HTERT RPE-1 (cell line): ENCODE measurements at regions not wholly inside any gene's neighbourhood (a gene's known extent, or its start where the extent isn't known, plus 50 kb on each side); places are given as distances from the start of the nearest gene placed in this dataset.

ENCODE experiments used
- in situ Hi-C: fragments of 300-500 bp; cut with MboI; formaldehyde crosslinking; loops from 4 replicates; pipeline ENCODE4 v1.14.3; 2020; ENCODE audit warnings: low sequenced_read_pairs

DNA sequence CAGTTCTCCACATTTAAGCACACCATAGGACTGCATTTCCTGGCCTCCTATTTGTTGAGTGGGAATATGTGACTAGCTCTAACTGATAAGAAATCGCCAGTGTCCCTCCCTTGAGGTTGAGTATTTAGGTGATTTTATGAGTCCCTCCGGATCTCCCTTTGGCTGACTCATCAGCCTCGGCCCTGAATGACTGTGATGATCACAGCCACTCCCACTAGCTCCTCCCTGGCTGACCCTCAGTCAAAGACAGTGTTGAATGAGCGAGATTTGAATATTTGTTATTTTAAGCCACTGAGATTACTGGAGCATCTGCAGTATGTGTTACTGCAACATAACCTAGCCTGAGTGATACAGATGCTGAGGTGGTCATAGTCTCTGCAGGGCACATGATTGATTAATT, 515.3 kb downstream of the EPHB1 start:
- in situ Hi-C loops: no loop called here

DNA sequence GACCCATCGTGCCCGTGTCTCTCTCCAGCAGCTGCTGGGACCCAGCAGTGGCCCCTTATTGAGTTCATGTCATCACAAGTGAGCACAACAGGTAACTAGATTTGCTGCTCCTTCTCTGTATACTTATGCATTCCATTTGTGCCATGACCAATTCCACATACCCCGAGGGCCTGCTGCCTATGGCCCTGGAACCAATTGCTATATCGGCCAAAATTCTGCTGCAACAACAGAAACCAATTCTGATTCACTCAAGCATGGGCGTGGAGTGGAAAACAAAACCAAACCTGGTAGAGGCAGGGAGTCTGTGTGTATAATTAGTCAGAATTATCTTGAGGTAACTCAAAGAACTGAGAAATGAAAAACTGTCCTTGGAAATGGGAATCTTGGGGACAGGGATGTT, 516.6 kb downstream of the EPHB1 start:
- in situ Hi-C loops: no loop called here

DNA sequence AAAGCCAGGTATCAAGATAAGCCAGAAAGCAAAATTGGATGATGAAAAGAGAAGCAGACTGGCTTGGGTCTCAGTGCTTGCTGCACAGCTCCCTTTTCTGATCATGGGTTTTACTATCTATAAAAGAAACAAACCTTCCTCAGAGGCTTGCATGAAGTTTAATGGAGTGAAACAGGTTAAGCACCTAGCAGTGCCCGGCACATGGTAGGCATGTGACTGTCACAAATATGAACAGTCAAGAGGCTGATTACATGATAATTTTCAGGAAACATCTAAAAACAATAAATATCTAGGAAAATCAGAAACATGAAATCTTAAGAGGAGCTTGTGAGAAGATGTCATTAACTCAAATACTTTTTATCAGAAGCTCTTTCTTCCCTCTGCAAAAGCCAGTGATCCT, 519.2 kb downstream of the EPHB1 start:
- in situ Hi-C loops: no loop called here

DNA sequence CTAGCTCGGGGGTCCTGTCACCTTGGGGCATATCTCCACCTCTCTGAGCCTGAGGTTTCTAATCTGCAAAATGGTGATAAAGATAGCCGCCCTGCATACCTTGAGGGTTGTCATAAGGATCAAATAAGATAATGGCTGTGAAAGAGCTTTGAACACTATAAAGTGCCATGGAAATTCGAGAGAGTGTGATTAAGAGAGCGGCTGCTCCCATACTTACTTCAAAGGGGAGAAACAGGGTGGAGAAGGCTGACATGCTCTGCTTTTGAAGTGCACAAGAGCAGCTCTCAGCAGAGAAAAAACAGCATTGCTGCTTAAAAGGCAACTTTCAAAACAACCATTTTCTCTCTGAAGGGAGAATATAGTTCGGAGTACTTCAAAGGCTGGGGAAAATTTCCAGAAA, 529.2 kb downstream of the EPHB1 start:
- in situ Hi-C loops: no loop called here

DNA sequence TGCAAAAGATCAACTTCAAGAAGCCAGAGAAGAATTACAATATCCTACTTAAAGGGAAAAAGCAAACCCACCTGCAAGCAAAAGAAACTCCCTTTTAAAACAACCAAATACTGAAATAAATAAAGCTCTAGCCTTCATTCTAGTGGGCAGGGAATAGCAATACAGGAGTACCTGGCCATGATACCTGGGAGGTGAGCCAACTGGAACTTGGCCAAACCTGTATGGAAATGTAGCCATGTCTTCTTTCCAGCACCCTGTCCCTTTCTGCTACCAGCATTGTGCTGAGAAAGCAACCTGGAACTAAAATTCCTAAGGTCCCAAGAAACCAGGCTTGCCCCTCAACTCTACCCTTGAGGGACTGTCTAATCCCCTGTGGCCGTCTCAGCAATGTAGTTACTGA, 530.0 kb downstream of the EPHB1 start:
- in situ Hi-C loops: no loop called here

DNA sequence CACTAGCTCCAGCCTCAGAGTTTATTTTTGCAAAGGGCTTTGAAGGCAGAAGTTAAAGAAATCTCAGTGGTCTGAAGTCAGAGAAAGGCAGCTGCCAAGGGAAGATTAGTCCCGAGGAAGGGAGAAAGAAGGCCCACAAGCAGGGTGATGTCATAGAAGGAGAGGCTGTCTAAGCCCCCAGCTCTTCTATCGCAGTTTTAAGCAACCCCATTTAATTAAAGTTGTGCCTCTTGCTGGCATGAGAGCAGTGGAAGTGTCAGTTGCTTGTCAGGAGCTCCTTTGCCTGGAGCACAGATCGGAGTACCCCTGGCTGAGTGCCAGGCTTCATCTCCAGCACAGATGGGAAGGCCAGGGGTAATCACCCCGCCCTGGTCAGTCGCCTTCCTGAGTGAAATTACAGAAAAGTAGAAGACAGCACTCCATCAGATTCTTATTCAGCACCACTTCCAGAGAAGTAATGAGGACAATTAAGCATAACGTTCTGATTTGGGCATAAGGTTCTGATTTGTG, 530.7 kb downstream of the EPHB1 start:
- in situ Hi-C loops: no loop called here

DNA sequence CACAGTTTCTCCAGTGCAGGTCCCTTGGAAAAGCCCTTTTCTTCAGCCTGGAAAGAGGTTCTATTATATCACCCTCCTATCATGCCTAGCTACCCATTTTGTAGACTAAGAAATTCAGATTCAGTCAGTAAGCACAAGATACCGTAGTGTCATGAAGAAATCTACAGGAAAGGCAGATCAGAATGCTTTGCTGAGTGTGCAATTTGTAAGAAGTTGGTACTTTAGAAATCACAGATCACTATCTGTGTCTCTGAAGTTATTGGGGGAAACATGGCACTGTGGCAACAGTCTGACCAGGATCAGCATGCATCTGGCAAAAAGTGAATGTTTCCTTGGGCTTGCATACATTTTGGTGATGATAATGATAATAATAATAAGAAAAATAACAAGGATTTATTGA, 531.8 kb downstream of the EPHB1 start:
- in situ Hi-C loops: no loop called here

DNA sequence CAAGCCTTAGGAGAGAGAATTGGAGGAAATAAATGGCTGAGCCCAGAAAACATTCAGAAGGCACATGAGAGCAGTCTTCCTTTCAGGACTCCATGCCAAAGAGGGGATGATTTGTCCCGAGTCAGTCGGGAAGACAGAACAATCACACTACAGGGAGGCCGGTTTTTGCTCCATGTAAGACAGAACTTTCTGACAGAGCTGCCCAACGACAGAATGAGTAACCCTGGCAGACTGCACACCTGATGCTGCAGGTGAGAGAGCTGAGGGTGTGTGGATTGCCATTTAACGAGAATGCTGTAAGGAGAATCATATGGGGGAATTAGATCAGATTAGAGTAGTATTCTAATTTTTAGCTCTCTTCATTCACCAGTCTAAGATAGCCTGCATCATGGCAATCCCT, 533.0 kb downstream of the EPHB1 start:
- in situ Hi-C loops: no loop called here

DNA sequence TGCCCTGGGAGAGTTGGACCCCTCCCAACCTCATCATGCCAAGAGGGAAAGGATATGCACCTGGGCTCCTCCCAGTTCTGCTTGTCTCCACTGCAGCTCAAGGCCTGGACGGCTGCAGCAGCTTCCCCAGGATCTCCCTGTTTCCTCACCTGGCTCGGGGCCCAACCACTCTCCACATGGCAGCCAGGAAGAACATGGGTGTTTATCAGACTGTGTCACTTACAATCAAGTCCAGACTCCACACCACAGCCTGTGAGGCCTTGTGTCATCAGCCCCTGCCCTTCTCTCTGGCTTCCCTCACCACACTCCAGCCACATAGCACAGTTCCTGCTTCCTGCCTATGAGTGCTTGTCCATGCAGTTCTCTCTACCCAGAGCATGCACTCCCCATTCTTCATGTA, 534.4 kb downstream of the EPHB1 start:
- in situ Hi-C loops: no loop called here

DNA sequence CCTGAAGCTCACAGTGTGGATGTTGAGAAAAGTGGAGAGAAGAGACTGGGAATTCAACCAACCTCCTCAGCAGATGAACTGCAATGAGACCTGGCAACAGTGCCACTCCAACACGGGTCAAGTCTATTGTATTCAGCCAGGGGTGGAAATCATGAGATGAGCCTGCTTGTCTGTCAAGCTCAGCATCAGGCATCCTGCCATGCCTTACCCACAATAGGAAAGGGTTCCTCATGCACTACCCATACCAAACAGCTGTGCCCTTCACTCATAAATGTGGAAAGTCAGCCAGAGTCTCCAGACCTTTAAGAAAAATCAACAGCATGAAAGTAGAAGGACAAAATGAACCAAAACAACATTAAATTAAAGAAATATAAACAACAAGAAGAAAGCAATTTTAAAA, 542.1 kb downstream of the EPHB1 start:
- in situ Hi-C loops: no loop called here

DNA sequence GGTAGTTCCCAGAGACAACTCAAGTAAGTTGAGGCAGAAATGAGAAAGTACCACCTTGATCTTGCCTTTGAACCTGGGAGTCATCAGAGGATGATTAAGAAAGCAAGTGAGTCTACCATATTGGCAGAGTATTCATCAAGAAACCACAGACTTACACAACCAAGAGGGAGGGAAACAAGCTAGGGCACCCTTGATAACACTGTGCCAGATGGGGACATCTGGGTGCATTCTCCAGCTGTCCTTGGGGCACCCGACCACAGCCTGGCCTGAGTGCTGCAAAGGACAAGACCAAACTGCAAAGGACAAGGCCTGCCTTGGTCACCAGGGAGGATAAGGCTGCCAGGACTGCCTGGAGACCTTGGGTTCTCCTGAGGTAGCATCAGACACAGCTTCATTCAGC, 553.6 kb downstream of the EPHB1 start:
- in situ Hi-C loops: no loop called here

DNA sequence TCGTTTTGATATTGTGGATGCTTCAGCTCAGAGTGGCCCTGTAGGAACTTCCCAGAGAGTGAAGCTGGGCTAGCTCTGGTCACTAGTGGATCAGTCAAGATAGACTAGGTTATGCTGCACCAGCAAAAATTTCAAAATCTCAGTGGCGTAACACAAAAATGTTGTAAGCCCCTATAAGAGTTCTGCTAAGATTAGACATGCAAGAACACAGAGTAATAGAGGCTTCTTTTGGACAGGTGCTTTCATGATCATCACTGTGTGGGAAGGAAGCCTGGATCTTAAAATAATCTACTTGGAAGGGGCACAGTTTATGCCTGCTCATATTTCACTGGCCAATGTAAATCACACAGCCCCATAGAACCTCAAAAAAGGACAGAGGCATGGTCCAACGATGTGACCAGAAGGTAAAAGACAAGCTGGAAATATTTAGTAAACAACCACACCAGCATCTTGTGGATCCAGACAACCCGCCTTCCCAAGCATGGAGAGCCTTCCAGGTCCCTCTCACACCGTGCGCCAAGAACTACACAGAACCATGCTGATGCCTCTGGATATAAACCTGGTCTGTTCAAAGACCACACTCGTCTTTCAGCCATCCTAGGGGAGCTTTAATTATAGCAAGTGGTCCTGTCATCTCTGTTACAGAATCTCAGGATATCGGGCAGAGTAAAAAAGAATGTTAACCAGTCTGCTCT, 554.3 kb downstream of the EPHB1 start:
- in situ Hi-C loops: no loop called here

DNA sequence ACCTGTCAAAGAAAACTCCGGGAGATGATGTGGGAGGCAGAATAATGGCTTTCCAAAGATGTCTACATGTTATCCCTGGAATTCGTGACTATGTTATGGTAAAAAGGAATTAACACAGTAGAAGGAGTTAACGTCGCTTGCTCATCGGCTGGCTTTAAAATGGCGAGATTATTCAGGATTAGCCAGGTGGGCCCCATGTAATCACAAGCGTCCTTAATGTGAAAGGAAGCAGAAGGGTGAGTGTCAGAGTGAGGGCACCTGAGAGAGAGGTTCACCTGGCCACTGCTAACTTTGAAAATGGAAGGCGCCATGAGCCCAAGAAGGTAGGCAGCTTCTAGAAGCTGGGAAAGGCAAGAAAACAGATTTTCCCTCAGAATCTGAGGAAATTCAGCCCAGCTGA, 557.2 kb downstream of the EPHB1 start:
- in situ Hi-C loops: no loop called here

DNA sequence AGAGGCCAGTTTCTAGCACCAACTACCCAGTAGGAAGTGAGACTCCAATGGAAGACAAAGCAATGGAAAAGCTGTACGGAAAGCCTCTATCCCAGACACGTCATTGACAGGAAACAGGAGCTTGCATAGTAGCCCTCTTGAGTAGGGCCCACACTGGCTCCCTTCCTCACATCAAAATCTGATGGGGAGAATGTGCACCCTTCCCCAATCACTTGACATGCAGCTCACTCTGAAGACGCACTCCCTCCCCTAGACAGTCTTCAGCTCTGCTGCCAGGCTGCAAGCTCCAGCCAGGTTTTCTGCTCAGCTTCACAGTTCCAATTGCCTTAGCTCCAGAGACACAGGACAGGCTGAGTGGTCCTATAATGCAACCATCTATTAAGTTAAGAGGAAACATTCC, 567.8 kb downstream of the EPHB1 start:
- in situ Hi-C loops: no loop called here

DNA sequence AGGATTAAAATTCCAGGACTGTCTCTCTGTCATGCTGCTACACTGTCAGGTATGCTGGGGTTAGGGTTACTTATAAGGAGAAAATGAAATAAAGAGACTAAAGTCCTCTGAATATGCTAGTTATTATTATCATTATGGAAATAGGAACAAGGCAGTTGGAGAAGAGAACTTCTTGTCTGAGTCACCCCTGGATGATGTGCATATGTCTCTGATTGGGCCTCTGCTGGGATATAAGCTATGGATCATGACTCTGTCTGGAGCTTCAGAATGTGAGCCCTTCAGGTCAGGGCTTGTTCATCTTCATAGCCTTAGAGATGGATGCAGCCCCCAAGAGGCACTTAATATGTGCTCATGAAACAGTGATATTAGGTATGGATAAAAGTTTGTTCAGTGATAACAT, 569.6 kb downstream of the EPHB1 start:
- in situ Hi-C loops: no loop called here

DNA sequence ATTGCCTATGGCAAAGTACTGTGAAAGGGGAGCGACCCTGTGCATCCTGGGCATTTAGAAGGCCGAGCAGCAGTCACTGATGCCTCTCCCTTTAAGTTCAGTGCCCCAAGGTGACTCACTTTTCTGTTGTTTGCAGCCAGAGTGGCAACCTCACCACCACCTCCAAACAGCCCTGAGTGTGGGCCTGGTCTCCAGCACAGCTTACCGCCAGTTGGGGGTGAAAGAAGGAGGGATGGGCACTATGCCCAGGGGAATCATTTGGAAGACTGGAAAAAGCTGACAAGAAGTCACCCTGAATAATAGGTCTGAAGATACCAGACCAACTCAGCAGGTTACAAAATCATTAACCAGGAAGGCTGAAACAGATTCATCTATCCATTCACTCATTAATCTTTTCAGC, 571.8 kb downstream of the EPHB1 start:
- in situ Hi-C loops: no loop called here

DNA sequence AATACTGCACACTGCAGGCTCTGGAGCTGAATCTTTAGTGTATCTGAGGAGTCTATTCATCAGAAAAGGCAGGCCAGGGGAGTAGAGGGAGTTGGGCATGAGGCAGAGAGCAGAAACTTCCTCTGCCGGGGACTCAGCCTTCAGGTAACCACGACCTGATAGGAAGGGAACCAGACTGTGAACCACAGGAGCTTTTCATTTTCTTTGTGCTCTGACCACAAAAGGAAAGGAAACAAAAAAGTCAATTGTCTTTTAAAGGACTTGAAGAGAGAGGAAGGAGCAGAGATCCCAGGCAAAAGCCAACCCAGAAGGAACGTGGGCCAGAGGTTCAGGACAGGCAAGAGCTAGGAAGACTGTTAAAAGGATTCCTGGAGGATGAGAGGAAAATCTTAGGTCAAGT, 573.3 kb downstream of the EPHB1 start:
- in situ Hi-C loops: no loop called here

DNA sequence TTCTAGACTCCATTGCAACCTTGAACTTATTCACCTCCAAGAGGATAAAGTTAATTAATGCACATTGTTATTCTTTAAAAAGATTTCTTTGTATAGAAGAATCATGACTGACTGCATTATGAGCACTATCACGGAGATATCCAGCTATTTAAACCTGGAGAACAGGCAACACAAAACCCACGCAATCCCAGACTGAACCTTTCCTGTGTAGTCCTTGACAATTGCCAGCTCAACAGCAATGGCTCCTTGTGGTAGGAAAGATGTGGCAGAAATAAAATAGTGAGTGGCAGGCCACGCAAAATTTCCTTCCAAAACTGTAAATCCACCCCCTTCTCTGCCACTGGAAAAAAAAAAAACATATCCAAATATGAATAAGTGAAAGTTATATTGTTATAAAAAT, 573.7 kb downstream of the EPHB1 start:
- in situ Hi-C loops: no loop called here

DNA sequence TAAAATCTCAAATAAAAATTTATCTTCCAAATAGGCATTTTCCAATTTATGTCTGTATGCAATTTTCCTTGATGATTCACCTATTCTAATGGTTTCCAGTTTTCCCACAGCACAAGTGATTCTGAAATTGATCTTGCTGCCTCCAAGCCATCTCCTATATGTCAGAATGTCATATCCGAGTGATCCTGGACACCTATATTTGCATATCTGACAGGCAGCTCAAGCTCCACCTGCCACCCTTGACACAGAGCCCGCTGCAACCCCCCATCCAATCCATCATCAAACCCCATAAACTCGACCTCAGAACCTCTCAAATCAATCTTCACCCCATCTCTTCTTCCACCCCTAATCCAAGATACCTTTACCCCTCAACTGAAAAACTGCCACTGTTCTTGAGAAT, 579.5 kb downstream of the EPHB1 start:
- in situ Hi-C loops: no loop called here

DNA sequence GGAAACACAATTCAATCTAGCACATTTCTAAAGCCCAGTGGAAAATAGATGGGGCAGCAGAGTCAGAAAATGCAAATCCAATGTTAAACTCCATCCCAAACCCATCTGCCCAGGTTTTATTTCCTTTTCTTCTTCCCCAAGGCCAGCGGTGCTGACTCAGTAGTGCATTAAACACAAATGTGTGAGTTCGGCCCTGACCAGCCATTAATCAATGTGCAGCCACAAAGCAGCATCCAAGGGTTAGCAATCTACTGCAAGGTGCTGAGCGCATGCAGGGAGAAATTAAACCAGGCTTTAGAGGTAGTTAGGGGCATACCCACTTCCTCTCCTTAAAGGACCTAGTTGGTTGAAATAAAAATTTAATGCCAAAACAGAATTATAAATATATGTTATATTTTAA, 583.3 kb upstream of the PPP2R3A start:
- in situ Hi-C loops: no loop called here

DNA sequence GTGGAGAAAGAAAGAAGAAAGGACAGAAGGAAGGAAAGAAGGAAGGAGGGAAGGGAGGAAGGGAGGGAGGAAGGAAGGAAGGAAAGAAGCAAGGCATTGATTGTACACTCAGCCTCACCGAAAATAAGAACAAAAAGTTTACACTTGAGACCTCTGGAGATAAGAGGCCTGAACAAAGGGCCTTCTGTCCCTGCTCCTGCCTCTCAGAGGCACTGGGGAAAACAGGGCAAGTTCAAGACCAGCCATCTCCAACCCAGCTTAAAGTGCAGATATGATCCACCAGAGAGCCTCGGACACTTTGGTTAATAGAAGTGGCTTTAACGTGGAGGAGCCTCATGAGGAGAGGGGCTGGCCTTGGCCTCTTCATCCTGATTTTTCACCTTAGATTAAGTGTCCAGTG, 582.9 kb upstream of the PPP2R3A start:
- in situ Hi-C loops: no loop called here

DNA sequence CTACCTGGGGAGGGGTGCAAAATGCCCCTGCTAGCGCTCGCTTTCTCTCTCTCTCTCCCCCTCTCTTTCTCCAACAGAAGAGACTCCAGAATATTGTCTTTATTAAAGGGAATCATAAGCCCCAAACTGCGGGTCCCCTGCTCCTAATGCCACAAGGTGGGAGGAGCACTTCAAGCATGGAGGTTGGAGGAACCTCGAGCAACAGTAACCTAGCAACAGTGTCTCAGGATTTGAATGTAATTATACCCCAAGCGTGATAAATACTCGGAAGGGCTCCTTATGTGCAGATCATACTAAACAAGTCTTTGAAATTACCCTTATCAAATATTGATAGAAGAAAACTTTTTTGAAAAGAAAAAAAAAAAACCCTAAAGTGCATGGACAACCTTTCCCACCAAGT, 582.2 kb upstream of the PPP2R3A start:
- in situ Hi-C loops: no loop called here

DNA sequence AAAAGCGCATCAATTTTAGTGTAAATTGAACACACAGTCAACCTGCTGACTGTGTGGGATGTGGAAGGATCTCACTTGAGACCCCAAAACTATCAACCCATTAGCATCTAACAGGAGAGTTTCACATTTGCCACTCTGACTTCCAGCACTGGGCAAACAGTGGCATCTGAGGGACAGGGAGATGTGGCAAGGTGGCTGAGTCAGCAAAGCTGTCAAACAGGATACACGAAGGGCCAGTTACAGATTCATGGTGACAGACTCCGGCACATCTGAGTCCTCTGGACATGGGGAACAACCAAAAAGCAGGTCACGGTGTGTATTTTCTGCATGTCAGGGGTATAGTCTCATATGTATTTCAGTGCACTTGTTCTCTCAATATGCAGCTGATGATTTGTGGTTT, 573.4 kb upstream of the PPP2R3A start:
- in situ Hi-C loops: no loop called here
